Thoracic aorta (tissue), 2 donors: ENCODE measurements at regions not wholly inside any gene's neighbourhood (a gene's known extent, or its start where the extent isn't known, plus 50 kb on each side); places are given as distances from the start of the nearest gene placed in this dataset.

Experiments used
- ATAC-seq: fragments of 150-250 bp; one replicate; pipeline ENCODE4 v1.8.0; 2017; ENCODE audit warnings: low read depth; ENCODE audit not compliant: insufficient number of reproducible peaks, low FRiP score
- DNase-seq: peaks from one replicate; pipeline ENCODE4 v3.0.0-alpha.2; 2020; ENCODE audit warnings: low spot score
- H3K27ac ChIP-seq, 2 donors: fragments of 200-600 bp; sonication (generic); 1 replicate in 1 of 2; 2 replicates in 1 of 2; pipeline ENCODE4 v1.5.1; 2016; ENCODE audit warnings: mild to moderate bottlenecking in 2 of 2, moderate library complexity in 2 of 2
- H3K27me3 ChIP-seq: fragments of 200-600 bp; sonication (generic); replicated peaks from 2 replicates; pipeline ENCODE4 v1.6.0; 2016; ENCODE audit warnings: mild to moderate bottlenecking; ENCODE audit not compliant: insufficient read depth
- H3K36me3 ChIP-seq: fragments of 200-600 bp; sonication (generic); one replicate; pipeline ENCODE4 v1.5.1; 2016
- H3K4me1 ChIP-seq, 2 donors: fragments of 200-600 bp; sonication (generic); 1 replicate in 1 of 2; 2 replicates in 1 of 2; pipeline versions ENCODE4 v1.5.1 to v1.6.0; 2016; ENCODE audit warnings: low read depth in 2 of 2, mild to moderate bottlenecking in 1 of 2; ENCODE audit not compliant: control insufficient read depth in 1 of 2
- H3K4me3 ChIP-seq: fragments of 200-600 bp; sonication (generic); 2 replicates; pipeline ENCODE4 v1.5.1; 2016; ENCODE audit warnings: mild to moderate bottlenecking
- H3K9me3 ChIP-seq: fragments of 200-600 bp; sonication (generic); 2 replicates; pipeline ENCODE4 v1.5.1; 2016
- TF ChIP-seq, protein P1 (sequence below): fragments of 200-600 bp; sonication (generic); IDR thresholded peaks from one replicate; pipeline ENCODE4 v1.5.1; 2019; ENCODE audit warnings: antibody characterized with exemption

DNA sequence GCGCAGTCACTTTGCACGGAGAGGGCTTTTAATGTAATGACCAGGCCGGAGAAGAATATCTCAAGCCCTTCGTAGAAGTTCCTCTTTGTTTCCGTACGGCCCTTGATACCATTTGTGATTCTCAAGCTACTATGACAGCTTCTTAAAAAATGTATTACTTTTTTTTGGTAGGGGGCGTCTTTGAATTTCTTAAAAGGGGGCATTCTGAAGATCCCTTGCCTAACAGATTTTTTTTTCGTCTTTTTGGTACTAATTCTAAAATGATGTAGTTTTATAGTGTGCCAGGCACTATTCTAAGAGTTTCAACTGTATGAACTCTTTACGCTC lies 614.0 kb downstream of the MCTP2 start:
- Histone ChIP-seq H3K4me1 (peaks cover 15 to 19% of the 10 kb centered on the region in 2 donors), H3K36me3 (no peaks in the 10 kb centered on the region), H3K27me3 (no peaks in the 10 kb centered on the region), H3K9me3 (no peaks in the 10 kb centered on the region), H3K4me3 (peak overlapping the region; percentile 69), H3K27ac (peak overlapping the region; percentile 85 to 89)
- TF ChIP-seq, protein P1, sequence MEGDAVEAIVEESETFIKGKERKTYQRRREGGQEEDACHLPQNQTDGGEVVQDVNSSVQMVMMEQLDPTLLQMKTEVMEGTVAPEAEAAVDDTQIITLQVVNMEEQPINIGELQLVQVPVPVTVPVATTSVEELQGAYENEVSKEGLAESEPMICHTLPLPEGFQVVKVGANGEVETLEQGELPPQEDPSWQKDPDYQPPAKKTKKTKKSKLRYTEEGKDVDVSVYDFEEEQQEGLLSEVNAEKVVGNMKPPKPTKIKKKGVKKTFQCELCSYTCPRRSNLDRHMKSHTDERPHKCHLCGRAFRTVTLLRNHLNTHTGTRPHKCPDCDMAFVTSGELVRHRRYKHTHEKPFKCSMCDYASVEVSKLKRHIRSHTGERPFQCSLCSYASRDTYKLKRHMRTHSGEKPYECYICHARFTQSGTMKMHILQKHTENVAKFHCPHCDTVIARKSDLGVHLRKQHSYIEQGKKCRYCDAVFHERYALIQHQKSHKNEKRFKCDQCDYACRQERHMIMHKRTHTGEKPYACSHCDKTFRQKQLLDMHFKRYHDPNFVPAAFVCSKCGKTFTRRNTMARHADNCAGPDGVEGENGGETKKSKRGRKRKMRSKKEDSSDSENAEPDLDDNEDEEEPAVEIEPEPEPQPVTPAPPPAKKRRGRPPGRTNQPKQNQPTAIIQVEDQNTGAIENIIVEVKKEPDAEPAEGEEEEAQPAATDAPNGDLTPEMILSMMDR = no peak
- DNase-seq = no peak
- ATAC-seq = no peak

GRCh38 chr15:94847325-94847724 lies 616.0 kb downstream of the MCTP2 start:
- DNase-seq (no peak), ATAC-seq (no peak)
- Histone ChIP-seq H3K9me3 (no peaks in the 10 kb centered on the region), H3K27ac (no peak overlapping the region), H3K4me1 (peaks cover 3% of the 10 kb centered on the region in 2 donors), H3K27me3 (no peaks in the 10 kb centered on the region), H3K36me3 (no peaks in the 10 kb centered on the region), H3K4me3 (no peak overlapping the region)
- TF ChIP-seq, protein P1 = no peak

- no peak overlapping the region for H3K4me3 ChIP-seq
- DNase-seq (no peak), ATAC-seq (no peak)
- H3K9me3 ChIP-seq = no peaks in the 10 kb centered on the region
- TF ChIP-seq, protein P1 = no peak
- peaks cover 0 to 3% of the 10 kb centered on the region in 2 donors for H3K4me1 ChIP-seq
- no peak overlapping the region for H3K27ac ChIP-seq
- H3K27me3 ChIP-seq = no peaks in the 10 kb centered on the region
- no peaks in the 10 kb centered on the region for H3K36me3 ChIP-seq
These were observed 616.7 kb downstream of the MCTP2 start for GRCh38 chr15:94848054-94848453.

GRCh38 chr15:94855018-94855408 lies 623.7 kb downstream of the MCTP2 start:
- Histone ChIP-seq H3K27me3 (no peaks in the 10 kb centered on the region), H3K27ac (no peak overlapping the region), H3K36me3 (no peaks in the 10 kb centered on the region), H3K4me3 (no peak overlapping the region), H3K4me1 (no peaks in the 10 kb centered on the region), H3K9me3 (no peaks in the 10 kb centered on the region)
- DNase-seq (no peak), ATAC-seq (no peak)
- TF ChIP-seq, protein P1 = no peak

DNA sequence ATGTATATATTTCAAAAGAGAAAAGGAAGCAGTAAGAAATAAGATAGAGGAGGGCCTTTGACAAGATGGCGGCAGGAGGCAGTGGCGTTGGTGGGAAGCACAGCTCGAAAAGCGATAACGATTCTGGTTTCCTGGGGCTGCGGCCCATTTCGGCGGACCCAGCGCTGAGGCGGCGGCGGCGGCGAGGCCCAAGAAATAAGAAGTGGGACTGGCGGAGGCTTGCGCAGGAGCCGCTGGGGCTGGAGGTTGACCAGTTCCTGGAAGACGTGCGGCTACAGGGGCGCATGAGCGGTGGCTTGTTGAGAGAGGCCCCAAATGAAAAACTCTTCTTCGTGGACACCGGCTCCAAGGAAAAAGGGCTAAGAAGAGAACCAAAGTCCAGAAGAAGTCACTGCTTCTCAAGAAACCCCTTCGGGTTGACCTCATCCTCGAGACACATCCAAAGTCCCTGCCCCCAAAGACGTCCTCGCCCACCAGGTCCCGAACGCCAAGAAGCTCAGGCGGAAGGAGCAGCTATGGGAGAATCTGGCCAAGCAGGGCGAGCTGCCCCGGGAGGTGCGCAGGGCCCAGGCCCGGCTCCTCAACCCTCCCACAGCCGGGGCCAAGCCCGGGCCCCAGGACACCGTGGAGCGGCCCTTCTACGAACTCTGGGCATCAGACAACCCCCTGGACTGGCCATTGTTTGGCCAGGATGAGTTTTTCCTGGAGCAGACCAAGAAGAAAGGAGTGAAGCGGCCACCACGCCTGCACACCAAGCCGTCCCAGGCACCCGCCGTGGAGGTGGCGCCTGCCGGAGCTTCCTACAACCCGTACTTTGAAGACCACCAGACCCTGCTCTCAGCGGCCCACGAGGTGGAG lies 624.3 kb downstream of the MCTP2 start:
- Histone ChIP-seq H3K27ac (no peak overlapping the region), H3K4me3 (no peak overlapping the region), H3K36me3 (no peaks in the 10 kb centered on the region), H3K27me3 (no peaks in the 10 kb centered on the region), H3K9me3 (no peaks in the 10 kb centered on the region), H3K4me1 (no peaks in the 10 kb centered on the region)
- DNase-seq (no peak), ATAC-seq (no peak)
- TF ChIP-seq, protein P1 = no peak
